Heart right ventricle (tissue), 16 donors: ENCODE measurements at regions not wholly inside any gene's neighbourhood (a gene's known extent, or its start where the extent isn't known, plus 50 kb on each side); places are given as distances from the start of the nearest gene placed in this dataset.

ENCODE experiments used
- ATAC-seq, 8 donors: fragments of 200-7000 bp; cut with Tn5 transposase; one replicate each; pipeline ENCODE4 v1.9.1; 2020; ENCODE audit warnings: mild to moderate bottlenecking in 8 of 8, moderate library complexity in 8 of 8, moderate number of reproducible peaks in 1 of 8
- DNase-seq, 2 donors: peaks; one replicate each; pipeline ENCODE4 v3.0.0-alpha.2; 2020
- H3K27ac ChIP-seq, 10 donors: fragments of 200-600 bp; sonication (generic) in 2 of 10; one replicate each; pipeline versions ENCODE4 v1.5.0 to v1.8.0; 2020 to 2022; ENCODE audit warnings: mild to moderate bottlenecking in 3 of 10
- H3K27me3 ChIP-seq, 7 donors: fragments of 200-600 bp; one replicate each; pipeline ENCODE4 v1.8.0; 2021 to 2022; ENCODE audit warnings: mild to moderate bottlenecking in 2 of 7
- H3K36me3 ChIP-seq, 9 donors: fragments of 200-600 bp; sonication (generic) in 1 of 9; one replicate each; pipeline versions ENCODE4 v1.5.0 to v1.8.0; 2020 to 2022; ENCODE audit warnings: mild to moderate bottlenecking in 2 of 9
- H3K4me1 ChIP-seq, 9 donors: fragments of 200-600 bp; sonication (generic) in 1 of 9; one replicate each; pipeline versions ENCODE4 v1.5.0 to v1.8.0; 2020 to 2022; ENCODE audit warnings: mild to moderate bottlenecking in 4 of 9
- H3K4me3 ChIP-seq, 10 donors: fragments of 200-600 bp; sonication (generic) in 2 of 10; one replicate each; pipeline versions ENCODE4 v1.5.0 to v1.8.0; 2020 to 2022; ENCODE audit warnings: mild to moderate bottlenecking in 7 of 10, moderate library complexity in 2 of 10
- H3K9me3 ChIP-seq, 11 donors: fragments of 200-600 bp in 10 of 11; sonication (generic) in 2 of 11; one replicate each; pipeline versions ENCODE4 v1.5.0 to v1.8.0; 2013 to 2022; ENCODE audit warnings: mild to moderate bottlenecking in 2 of 11, control low read depth in 1 of 11, moderate library complexity in 1 of 11
- WGBS, 2 donors: extraction: QIAGEN DNeasy Blood & Tissue Kit; methylation state at CpG; one replicate each; pipeline ENCODE4 v1.1.7; 2013; ENCODE audit warnings: inconsistent platforms in 1 of 2; 5-methylcytosine and 5-hydroxymethylcytosine counted together
- intact Hi-C, 10 donors: fragments of 100-400 bp; cut with DNase I; formaldehyde crosslinking; loops; one replicate each; pipeline versions ENCODE4 v1.11.1 to v1.14.2; 2022
- TF ChIP-seq, protein P1 (sequence below), 9 donors: fragments of 200-600 bp; sonication (generic) in 2 of 9; IDR thresholded peaks; one replicate each; pipeline versions ENCODE4 v1.5.0 to v1.8.0; 2021 to 2022; ENCODE audit warnings: antibody characterized with exemption in 9 of 9, mild to moderate bottlenecking in 5 of 9, moderate library complexity in 1 of 9
- donor health status: Arrhythmogenic right ventricular cardiomyopathy.
- donor health status: ischemic (EF 13 %, LVEDD 7.1; RV severe dilation, severe dysfunction).
- donor health status: healthy with polysubstance abuse.
- donor health status: DM: no; HTN: yes; CAD: no.
- donor health status: DM: no; HTN: no; CAD: no.
- donor health status: ischemic (EF 25% LVEDD 6.9; RV normal size, moderate dysfunction).
- donor health status: ischemic (EF 25% LVEDD 5.7; RV mildly dilated, moderate dysfunction).
- donor health status: healthy.
- donor health status: DM: yes; HTN: yes; CAD: no.
- donor health status: Ischemic cardiomyopathy.
- donor health status: ischemic (EF 35%, LVEDD 5.7; RV mildly dilated, moderate dysfunction).
- donor health status: nonischemic (EF 11% LVEDD 7.7; RV severe dilation, severe dysfunction).
- donor health status: DM: yes; HTN: yes; CAD: no.
- donor health status: PGD.
- donor health status: ischemic (EF 29% LVEDD 5.4; RV normal size, mild dysfunction).
- donor health status: nonischemic (EF 23%, LVEDD 6.1; RV moderate dilation, normal function).

DNA sequence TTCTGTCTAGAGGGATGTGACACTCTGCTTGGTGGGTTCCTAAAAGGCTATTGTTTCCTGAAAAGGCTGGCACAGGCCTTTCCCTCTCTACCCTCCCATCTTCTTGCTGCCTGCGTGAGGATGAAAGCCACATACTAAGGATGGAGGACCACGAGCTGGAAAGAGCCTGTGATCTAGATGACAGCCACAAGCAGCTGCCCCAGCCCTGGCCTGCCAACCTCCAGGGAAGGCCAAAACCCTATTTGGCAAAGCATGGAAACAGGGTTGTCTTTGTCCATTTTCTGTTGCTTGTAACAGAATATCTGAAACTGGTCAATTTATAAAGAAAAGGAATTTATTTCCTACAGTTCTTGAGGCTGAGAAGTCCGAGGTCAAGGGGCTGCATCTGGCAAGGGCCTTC is 144.5 kb downstream of the FBLN2 start:
- ATAC-seq (no peak), DNase-seq (no peak)
- WGBS, 2 donors = 70 to 74% methylated on average over 3 of the region's 3 CpGs
- peaks cover 0 to 42% (median 30%) of the 10 kb centered on the region in 7 donors for H3K27me3 ChIP-seq
- intact Hi-C loops = no loop called here
- TF ChIP-seq, protein P1, sequence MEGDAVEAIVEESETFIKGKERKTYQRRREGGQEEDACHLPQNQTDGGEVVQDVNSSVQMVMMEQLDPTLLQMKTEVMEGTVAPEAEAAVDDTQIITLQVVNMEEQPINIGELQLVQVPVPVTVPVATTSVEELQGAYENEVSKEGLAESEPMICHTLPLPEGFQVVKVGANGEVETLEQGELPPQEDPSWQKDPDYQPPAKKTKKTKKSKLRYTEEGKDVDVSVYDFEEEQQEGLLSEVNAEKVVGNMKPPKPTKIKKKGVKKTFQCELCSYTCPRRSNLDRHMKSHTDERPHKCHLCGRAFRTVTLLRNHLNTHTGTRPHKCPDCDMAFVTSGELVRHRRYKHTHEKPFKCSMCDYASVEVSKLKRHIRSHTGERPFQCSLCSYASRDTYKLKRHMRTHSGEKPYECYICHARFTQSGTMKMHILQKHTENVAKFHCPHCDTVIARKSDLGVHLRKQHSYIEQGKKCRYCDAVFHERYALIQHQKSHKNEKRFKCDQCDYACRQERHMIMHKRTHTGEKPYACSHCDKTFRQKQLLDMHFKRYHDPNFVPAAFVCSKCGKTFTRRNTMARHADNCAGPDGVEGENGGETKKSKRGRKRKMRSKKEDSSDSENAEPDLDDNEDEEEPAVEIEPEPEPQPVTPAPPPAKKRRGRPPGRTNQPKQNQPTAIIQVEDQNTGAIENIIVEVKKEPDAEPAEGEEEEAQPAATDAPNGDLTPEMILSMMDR (IDR thresholded peaks at IDR 0.05) = no peak
- H3K27ac ChIP-seq = no peak overlapping the region
- no peak overlapping the region for H3K4me3 ChIP-seq
- no peaks in the 10 kb centered on the region for H3K4me1 ChIP-seq
- no peaks in the 10 kb centered on the region for H3K36me3 ChIP-seq
- H3K9me3 ChIP-seq = peaks cover 0 to 7% (median 0%) of the 10 kb centered on the region in 11 donors

GRCh38 chr3:13690636-13691035 is 141.7 kb downstream of the FBLN2 start:
- Histone ChIP-seq H3K27ac (no peak overlapping the region), H3K4me1 (no peaks in the 10 kb centered on the region), H3K4me3 (no peak overlapping the region), H3K9me3 (peaks cover 0 to 7% (median 0%) of the 10 kb centered on the region in 11 donors), H3K36me3 (no peaks in the 10 kb centered on the region), H3K27me3 (peaks cover 0 to 47% (median 10%) of the 10 kb centered on the region in 7 donors)
- WGBS, 2 donors = 41 to 57% methylated on average over 2 of the region's 2 CpGs
- DNase-seq (no peak), ATAC-seq (no peak)
- intact Hi-C loops = no loop called here
- TF ChIP-seq, protein P1 (IDR thresholded peaks at IDR 0.05) = no peak

GRCh38 chr3:13689373-13690260 is 140.7 kb downstream of the FBLN2 start:
- WGBS, 2 donors = 73 to 77% methylated on average over 9 of the region's 9 CpGs
- Histone ChIP-seq H3K36me3 (no peaks in the 10 kb centered on the region), H3K27me3 (peaks cover 0 to 56% (median 10%) of the 10 kb centered on the region in 7 donors), H3K4me3 (no peak overlapping the region), H3K4me1 (no peaks in the 10 kb centered on the region), H3K27ac (no peak overlapping the region), H3K9me3 (peaks cover 0 to 7% (median 0%) of the 10 kb centered on the region in 11 donors)
- intact Hi-C loops = no loop called here
- DNase-seq (no peak), ATAC-seq (peak in 1 of 8 donors; percentile 28)
- TF ChIP-seq, protein P1 (IDR thresholded peaks at IDR 0.05) = no peak

DNA sequence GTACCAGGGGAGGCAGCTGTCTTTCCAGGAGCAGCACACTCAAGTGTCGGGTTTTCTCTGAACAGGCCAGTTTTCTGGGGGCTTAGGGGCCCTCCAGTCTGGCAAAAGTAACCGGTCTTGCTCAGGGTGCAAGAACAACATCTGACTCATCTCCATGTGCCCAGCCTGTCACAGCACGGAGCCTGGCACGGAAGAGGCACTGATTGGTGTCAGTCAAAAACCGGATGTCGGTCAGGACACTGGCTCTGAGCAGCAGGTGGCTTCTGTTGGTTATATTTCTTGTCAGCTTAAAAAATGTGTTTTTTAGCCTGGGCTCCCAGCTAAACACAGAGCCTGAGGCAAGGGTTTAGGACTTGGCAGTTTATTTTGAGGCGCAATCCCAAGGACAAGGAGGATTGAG is 139.9 kb downstream of the FBLN2 start:
- TF ChIP-seq, protein P1 (IDR thresholded peaks at IDR 0.05) = no peak
- 85% methylated on average over 7 of the region's 7 CpGs for WGBS, 2 donors
- ATAC-seq = no peak

More for the DNA sequence above, 139.9 kb downstream of the FBLN2 start:
- DNase-seq = no peak
- H3K9me3 ChIP-seq = peaks cover 0 to 7% (median 0%) of the 10 kb centered on the region in 11 donors
- intact Hi-C loops = no loop called here
- no peaks in the 10 kb centered on the region for H3K36me3 ChIP-seq
- no peak overlapping the region for H3K27ac ChIP-seq
- no peaks in the 10 kb centered on the region for H3K4me1 ChIP-seq
- peaks cover 0 to 63% (median 13%) of the 10 kb centered on the region in 7 donors for H3K27me3 ChIP-seq
- no peak overlapping the region for H3K4me3 ChIP-seq
